GM18861 (cell line): ENCODE measurements at regions not wholly inside any gene's neighbourhood (a gene's known extent, or its start where the extent isn't known, plus 50 kb on each side); places are given as distances from the start of the nearest gene placed in this dataset.

Experiments used
- ATAC-seq: cut with Tn5 transposase; IDR thresholded peaks from one replicate; pipeline ENCODE4 v1.9.1; 2021; ENCODE audit not compliant: unreplicated experiment

DNA sequence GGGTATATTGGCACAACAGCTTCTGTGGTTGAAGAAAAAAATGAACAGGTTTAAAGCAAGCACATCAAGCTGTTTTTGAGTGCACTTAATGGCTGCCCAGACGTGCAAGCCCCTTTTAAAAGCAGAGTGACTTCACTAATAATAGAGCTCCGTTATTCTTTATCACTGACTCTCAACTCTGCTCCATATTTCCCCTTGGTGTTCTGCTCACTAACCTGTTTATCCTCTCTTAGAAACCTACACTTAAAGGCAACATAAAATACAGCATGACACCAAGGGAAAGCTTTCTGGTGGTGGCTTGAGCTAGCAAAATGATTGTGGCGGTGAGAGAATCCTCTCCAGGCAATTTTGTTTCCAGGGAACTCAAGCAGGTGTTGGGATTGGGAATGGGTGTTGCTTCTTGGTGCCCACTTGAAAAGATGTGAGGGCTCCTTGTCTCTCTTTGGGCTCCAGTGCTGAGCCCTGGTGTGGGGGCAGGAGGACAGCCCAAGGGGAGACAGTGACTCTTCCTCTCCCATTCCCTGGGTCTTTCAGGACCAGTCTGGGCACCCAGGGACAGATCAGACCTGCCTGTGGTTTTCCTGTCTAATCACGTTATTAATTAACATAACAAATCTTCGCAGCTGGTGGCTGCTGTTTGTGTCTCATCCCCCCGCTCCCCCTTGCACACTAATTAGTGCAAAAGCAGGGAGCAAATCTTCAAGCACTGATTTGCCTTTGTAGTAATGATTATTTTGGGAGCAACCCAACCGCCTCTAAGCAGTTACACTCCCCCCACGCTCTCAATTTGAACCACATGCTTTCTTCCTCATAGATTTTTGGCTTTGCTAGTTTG is 289.4 kb upstream of the CXCR4 start:
- no peak for ATAC-seq

DNA sequence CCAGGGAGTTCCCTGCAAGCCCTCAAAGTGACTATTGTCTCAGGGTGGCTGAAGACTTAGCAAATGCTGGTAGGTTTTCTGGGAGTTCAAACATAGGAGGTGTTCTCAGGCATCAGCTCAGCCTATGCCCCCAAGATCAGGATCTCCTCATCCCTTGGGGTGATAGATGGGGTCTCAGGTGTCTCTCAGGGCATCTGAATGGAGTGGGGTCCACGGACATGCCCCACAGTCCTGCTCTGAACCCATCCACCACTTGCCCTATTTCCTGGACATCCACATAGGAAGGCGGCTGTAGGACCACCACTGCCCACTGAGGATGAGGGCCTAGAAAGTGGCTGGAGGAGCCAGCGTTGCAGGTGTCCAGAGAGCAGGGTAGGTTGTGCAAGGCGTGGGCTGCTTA is 287.0 kb upstream of the CXCR4 start:
- ATAC-seq = no peak

DNA sequence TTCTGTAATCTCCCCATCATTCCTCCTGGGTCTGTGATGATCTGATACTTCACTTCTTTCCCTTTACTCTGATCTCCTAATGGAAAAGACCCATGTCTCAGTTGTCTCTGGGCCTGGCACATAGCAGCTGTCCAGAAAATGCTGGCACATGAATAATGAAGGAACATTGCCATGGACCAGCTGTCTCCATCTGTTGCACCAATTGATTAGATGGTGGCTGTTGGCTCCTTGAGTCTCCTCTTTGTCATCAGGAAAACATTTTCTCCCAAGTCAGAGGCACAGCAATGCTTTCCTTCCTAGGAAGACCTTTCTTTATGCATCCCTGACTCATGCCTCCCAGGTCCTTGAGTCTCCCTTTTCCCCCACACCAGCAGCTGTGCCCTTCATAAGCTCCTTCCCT is 286.2 kb upstream of the CXCR4 start:
- no peak for ATAC-seq

DNA sequence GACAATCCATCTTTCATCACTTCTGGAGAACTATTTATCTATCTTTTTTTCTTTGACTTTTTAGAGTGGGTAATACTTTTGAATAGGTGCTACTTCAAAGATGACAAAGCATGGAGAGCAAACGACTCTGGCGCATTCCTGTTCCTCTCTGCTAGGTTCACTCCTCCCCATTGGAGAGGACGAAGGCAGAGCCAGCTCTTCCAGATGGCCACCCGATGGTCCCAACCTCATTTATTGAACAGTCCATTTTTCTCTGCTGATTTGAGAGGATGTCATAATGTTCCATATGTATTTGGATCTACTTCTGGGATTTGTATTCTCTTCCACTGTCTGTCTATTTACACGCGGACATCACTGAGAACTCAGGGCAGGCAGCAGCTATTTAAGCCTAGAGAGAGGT is 284.3 kb upstream of the CXCR4 start:
- no peak for ATAC-seq

DNA sequence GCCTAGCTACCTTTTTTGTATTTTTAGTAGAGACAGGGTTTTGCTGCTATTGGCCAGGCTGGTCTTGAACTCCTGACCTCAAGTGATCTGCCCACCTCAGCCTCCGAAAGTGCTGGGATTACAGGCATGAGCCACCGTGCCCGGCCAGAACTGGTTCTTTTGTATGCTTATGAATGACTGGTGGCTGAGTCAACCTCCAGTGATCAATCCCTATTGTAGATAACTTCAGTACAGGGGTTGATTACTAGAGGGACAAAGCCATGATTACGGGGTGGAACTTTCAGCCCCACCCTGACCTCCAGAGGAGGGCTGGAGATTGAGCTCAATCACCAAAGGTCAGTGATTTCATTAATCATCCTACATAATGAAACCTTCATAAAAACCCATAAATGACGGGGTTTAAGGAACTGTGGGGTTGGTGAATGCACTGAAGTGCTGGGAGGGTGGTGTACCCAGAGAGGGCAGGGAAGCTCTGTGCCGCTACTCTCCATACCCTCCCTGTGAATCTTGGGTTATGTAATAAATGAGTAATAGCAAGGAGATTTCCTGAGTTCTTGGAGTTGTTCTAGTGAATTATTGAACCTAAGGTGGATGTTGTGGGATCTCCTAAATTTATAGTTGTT is 281.8 kb upstream of the CXCR4 start:
- ATAC-seq = no peak

DNA sequence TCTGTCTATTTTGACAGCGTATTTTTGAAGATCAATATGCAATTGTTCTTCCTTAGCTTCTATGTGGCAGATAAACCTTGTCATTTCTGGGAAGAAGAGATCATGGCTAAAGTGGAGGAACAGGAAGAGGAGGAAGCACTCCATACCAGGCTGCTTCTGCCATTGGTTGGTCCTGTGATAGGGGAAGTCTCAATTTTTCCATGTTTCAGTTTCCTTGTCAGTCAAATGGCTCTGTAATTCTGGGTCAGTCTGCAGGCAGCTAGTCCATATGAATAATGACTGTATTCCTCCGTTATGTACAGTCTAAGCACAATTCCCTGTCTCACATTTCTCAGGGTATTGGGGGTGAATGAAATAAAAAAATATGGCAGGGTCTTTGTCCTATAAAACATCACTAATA is 277.6 kb upstream of the CXCR4 start:
- ATAC-seq = no peak

DNA sequence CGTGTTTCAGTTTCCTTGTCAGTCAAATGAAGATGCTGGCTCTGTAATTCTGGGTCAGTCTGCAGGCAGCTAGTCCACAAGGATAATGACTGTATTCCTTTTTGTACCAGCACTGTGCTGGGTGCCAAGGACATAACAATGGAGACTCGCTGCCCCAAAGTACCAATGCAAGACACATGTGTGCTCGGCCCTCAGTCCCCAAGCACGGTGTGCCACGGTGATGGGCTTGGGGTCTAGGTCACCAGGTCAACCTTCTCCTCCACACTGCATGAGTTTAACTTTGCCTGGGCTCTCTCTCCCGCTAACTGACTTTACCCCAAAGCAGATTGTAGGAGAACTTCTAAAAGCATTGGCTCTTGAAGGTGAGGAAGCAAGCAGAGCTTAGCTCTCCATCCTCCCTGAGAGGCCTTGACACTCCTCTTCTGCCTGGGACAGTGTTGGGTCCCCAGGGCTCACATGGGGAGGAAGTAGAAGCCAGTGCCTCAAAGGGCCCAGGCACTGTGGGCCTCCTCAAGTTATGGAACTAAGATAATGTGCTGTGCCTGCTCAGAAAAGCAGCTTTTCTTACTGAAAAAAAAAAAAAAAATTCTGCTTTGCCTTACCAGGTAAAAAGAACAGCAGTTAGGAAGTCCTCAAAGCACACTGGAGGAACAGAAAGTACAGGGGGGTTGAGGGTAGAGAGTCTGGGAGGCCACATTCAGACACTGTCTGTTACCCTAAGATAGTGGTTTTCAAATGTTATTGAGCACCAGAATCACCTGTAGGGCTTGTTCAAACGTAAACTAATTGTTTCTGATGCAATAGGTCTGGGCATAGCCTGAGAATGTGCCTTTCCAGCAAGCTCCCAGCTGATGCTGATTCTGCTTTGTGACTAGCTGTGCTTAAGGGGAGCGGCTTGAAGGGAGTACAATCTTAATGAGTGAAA is 276.4 kb upstream of the CXCR4 start:
- ATAC-seq = peak; percentile 47

DNA sequence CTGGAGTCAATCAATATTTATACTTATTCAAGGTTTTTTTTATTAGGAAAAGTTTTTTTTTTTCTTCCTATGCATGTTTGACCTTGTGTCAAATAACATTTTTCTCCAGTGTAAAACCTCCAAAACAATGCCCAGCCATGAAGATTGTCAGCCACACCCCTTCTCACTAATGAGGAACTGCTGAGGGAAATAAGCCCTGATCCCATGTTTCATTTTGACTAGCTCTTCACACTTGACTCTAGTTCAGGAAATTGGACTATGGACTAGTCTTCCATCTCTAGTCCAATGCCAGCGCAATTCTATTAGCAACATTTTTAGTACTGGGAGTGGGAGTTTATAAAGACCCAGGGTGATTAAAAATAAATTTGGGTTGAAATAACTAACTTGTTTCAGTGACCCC is 275.6 kb upstream of the CXCR4 start:
- no peak for ATAC-seq

DNA sequence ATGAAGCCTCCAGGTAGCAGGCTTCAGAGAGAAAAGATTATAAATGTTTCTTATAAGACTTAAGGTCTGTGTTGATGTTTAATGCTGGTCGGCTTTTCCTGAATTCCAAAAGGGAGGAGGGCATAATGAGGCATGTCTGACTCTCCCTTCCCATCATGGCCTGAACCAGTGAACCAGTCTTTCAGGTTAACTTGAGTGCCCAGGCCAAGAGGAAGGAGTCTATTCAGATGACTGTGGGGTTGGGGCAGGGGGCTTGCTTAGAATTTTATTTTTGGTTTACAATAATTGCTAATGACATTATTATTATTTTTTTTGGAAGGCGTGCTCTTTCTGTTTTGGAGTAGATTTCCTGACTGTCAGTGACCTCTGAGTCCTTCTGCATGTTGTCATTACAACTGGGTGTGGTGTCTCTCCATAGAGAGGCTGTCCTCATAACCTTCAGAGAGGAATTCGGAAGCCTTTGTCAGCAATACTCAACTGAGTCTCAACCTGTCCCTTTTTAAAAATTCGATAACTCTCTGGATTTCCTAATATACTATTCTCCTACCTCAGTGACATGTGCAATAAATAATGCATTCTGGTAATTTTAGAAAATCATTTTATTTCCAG is 275.1 kb upstream of the CXCR4 start:
- ATAC-seq = no peak

DNA sequence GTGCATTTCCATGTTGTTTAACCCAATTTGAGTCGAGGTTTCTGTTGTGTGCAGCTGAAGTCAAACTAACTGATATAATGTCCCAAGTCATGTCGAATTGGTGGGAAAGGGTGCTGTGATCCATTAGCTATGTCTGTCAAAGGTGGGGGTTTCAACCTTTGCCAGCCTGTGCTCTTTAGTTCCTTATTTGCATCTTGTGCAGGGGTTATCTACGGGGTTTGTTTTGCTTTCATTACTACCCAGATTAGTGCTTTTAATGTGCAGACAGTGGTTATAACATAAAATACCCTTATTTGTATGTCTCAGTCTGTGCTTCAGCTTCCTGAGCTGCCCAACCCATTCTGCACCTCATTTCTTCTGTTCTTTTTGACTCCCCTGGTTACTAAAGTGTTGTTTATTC is 271.9 kb upstream of the CXCR4 start:
- peak; percentile 87 for ATAC-seq

DNA sequence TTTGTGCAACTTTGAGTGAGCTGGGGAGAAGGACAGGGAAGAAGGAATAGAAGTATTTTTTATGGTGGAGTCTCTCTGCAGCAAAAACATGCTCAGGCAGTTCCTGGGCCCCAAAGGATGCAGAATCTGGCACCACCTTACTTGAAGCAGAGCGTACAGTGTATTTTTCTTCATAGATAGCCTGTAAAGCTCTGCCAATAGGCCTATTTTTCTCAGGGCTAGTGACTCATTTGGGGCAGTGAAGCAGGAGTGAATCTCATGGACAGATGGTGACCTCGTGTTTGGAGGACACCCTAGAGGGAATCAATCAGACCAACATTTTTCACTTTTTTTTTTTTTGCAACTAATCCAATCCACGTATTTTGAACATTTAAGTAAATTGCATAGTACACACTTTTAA is 268.1 kb upstream of the CXCR4 start:
- ATAC-seq = no peak

DNA sequence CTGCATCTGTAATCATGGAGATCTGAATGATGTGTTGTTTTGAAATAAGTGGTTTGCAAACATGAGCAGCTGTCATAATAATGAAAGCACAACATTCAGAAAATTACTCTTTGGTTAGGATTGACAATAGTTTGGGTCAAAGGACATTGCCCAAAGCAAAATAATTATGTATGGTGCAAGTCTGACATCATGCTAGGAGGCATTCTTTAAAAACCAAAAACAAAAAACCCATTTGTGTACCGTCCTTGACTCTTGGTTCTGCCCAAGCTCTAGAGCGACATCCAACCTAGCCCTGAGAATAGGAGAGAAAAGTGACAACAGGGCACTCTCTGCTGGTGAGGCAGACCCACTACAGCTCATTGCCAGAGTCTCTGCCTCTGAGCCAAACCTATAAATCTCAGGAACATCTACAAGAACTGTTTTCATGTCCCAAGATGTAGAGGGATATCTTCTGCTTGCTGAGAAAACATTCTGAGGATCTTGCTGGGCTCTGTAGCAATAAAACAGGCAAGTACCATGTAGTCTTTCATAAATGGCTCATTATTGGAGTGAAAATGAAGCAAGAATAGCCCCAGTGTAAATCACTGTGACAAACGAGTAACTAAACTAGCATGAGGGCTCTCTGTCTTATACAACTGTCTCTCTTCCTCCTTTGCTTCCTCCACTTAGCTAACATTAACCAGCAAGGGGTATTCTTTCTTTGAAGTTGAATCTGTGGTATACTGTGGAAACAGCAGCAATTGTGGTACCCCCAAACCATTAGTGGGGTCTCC is 266.8 kb upstream of the CXCR4 start:
- peak; percentile 40 for ATAC-seq

DNA sequence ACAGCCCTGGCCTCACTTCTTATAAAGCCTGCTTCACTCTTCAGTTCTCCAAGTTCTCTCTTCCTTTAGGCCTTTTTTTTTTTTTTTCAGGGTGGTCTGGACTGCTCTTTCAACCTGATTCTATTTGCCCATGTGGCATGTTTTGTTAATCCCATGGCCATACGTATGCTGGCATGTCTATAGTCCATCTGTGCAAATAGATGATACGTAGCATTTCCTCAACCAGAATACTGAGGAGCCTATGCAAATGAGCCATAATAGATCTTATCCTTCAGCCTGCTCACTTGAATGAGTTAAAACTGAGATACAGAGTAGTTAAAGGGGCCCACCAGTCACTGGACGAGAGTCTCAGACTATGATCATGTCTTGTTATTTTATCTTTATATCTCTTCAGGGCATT is 265.2 kb upstream of the CXCR4 start:
- no peak for ATAC-seq

DNA sequence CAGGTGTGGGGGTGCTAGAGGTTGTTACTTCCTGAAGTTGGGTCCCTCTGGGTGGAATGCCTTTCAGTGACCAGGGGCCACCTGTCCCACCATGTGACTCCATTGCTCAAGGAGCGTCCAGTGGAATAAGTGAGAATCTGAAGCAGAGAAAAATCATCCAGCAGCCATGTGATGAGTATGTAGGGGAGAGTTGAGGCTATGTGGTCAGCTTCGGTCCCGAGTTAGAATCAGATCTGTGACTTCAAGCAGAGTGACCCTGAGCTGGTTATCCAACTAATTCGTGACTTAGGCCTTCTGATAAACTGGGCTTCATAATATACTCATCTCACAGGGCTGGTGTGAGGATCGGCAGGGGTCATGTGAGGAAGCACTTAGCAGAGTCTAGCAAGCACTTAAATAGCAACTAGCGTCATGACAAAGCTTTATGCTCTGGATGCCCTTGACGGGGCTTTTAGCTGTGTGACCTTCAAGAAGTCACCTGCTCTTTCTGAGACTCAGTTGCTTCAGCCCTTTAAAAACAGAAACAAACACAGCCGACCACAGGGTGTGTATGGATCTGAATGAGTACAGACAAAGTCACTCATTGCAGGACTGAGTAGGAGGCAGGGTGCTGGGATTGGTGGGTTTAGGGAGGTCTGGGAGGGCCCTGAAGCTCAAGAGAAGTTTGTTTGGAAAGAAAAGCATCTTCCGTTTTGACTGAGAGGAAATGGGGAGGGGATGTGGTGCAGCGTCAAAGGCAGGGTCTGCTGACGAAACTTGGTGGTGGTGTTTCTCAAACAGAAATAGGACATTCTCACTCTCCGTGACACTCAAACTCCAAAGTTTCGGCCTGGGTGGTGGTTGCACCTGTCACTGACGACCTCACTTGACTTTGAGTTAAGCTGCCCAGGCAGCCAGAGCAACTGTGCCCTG is 264.0 kb upstream of the CXCR4 start:
- ATAC-seq = peak; percentile 70

DNA sequence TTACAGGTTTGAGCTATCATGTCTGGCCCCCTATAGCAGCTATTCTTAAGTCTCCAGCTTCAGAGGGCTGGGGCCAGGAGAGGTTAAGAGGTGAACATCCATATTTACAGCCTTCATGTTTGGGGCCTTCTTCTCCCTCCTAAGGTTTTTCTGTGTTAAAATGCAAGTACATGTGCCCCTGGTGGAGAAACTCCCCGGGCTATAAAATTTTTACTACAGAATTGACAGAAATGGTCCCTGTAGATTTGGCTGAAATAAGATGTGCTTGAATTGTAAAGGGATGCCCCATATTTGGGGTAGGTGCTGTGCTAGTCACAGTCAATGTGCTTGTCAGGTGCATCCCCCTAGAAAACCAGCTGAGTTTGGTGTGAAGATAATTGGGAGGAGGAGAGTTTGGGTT is 263.3 kb upstream of the CXCR4 start:
- ATAC-seq = no peak

DNA sequence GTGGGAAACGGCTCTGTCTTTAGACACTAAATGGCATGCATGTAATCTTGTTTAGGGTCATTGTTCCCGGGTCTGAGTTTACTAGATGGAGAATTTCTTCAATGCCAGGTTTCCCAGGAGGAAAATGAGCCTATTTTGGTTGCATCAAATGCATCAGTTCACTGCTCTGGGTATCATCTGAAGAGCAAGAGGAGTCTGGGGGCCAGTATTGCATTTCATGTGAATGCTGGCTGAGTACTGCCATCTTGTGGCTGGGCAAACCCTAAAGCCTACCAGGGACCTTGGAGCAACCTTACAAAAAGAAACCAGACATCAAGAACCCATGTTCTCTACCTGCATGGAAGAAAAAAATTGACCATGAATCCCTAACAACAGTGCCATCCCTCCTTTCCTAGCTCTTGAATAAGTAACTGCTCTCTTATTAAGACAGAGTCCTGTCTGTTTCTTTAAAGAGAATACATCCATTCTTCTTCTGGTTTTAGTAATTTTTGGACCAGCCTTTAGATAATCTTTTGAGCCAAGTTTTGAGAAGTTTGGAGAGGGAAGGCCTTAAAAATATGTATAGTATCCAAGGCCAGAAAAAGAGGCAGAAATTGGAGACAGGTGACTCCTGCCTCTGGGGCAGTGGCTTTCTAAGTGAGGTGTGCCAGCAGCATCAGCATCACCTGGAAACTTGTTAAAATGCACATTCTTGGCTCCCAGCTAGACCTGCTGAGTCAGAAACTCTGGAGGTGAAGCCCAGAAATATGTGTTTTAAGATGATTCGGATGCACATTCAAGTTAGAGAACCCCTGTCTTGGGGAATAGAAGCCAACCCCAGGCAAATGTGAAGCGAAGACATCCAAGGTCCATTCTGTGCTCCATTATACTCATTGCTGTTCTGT is 261.0 kb upstream of the CXCR4 start:
- no peak for ATAC-seq

DNA sequence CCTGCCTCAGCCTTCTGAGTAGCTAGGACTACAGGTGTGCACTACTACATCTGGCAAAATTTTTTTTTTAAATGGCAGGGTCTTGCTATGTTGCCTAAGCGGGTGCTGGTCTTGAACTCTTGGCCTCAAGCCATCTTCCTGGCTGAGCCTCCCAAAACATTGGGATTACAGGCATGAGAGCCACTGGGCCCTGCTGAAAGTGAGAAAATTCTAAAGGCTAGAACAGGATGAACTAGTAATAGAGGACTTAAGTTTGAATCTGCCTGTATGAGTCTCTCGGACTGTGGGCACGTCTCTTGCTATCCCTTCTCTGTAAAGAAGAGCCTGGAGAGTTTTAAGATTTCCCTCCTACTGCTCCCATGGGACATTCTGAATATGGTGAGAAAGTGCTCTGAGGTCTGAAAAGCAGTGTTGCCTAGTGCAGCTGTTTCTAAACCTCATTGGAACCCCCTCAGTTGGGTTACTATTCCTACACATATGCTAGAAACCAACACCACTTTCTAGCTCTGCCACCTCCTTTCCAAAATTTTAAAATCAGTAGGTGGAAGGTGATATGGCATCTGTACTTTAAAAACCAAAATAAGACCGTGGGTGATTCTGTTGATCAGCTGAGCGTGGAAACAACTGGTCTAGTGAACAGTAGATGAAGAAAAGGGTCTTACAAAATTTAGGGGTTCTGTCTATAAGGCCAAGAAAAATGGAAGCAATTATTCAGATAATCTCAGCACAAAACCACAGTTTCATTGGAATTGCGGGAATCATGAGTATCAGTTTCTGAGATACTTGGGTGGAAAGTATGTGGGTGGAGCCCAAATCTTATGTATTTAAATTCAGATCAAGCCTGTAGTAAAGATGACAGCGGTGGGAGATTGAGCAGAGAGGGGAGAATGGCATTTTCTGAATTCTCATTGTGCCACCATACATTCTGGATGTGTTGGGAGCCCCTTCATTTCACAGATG is 259.8 kb upstream of the CXCR4 start:
- ATAC-seq = no peak
